HG03520 (cell line): ENCODE measurements at regions not wholly inside any gene's neighbourhood (a gene's known extent, or its start where the extent isn't known, plus 50 kb on each side); places are given as distances from the start of the nearest gene placed in this dataset.

ENCODE experiments used
- ATAC-seq: cut with Tn5 transposase; IDR thresholded peaks from one replicate; pipeline ENCODE4 v1.9.1; 2021; ENCODE audit warnings: mild to moderate bottlenecking, moderate library complexity; ENCODE audit not compliant: unreplicated experiment

DNA sequence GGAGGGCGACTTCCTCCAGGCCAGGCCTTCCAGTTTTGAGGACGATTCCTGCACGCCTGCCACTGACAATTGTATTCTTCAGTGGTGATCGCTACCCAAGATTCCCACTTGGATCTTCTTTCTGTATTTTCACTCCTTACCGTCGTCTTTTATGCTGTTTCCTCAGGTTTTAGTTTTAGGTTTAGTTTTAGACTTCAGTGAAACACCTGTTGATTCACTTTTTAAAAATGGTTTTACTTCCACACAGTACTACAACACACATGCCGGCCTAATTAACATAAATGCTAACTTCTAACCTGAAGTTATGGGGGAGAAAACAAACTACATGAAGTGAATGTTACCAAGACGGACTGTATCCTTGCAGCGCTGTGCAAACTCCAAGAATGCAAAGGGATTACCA is 530.6 kb upstream of the MGMT start:
- no peak for ATAC-seq

DNA sequence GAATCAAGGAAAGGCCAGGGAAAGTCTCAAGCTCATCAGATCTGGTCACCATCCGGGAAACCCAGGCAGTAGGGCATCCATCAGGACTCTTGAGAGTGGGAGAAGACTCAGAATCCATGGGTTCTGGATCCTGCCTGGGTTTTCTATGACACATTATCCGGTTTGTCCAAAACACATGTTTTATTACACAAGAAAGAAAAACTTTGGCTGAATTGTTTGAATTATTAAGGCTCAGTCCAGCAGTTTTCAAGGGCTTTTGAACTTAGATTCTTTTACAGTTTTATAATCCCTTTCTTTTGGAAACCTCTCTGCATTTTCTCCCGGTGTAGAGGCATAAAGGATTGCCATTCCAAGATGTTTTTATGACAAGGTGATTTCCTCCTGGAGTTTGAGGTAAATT is 528.5 kb upstream of the MGMT start:
- no peak for ATAC-seq

DNA sequence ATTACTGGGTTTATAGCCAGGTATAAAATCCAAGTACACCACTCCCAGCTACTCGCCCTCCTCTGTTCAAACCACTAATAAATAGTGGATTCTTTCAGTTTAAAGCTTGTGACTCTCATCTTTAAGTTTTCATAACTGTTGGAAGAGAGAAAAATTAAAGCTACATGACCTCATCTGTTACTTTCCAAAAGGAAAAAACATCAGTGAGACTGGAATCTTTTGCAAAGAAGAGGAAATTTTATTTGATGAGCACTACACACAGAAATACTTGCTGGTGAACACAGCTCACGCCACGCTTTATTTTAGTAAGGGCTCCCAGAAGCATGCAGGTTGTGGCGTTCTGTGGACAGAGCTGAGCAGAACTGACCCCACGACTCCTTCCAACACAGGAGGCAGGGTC is 527.0 kb upstream of the MGMT start:
- ATAC-seq, result no peak

DNA sequence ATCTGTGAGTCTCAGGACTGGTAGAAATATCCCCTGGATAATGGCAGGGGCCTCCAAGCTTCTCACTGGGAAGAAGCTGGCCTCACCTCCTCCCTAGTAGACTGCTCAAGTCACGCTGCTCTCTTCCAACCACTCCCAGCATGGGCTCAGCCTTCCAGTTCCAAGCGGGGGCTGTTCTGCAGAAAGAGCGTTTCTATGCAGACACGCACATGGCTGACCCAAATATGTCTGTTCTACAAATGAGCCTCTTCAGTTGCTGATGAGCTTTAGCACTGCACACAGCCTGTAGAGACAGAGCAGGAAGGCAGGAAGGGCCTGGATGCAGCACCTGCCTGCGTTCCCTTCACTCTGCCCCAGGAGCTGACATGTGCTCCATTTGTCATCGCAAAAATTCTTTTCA is 523.9 kb upstream of the MGMT start:
- no peak for ATAC-seq

DNA sequence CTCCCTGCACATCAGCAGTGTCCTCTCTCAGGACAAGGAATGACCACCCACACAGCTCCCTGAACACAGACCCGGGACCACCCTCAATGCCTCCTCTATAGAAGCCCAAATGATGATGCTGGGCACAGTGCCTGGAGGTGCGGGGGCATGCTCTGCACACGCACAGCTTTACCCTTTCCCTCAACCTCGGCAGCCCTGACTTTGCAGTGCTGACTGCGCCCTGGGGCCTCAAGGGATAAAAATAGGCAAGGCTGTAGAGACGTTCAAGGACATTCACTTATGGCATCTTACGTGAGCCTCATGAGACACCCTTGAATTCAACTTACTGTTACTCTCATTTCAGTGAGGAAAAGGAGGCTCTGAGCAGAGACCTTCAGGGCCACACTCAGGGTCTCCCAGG is 521.6 kb upstream of the MGMT start:
- ATAC-seq, result no peak

DNA sequence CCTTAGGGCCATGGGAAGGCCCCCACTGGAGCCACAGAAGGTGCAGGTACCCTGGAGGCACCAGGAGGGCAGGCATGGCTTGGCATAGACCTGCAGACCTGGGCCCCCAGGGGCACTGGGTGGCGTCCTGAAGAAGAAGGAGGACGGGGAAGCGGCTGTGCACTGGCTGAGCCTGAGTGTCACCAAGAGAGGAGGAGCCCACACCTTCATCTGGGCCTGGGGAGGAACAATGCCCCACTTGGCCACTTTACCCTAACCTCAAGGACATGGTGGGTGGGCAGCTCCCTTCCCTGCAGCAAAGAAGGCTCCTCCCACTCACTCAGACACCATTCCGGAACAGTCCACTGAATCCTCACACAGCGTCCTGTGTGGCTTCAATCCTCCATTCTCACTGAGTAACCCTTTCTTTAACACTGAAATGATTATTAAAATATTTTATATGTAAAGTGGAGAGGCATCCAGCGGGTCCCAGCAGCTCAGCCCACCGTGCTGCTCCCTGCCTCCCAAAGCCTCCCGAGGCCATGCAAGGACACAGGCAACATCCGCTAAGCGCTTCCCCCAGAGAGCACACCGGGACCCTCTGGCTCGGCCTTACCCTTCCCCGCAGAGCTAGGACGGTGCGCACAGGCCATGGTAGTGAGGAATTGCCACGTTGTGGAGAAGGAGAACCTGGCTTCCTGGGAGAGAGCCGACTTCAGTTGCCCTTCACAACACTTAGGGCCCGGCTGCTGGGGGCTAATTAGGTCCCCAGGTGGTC is 516.7 kb upstream of the MGMT start:
- no peak for ATAC-seq

DNA sequence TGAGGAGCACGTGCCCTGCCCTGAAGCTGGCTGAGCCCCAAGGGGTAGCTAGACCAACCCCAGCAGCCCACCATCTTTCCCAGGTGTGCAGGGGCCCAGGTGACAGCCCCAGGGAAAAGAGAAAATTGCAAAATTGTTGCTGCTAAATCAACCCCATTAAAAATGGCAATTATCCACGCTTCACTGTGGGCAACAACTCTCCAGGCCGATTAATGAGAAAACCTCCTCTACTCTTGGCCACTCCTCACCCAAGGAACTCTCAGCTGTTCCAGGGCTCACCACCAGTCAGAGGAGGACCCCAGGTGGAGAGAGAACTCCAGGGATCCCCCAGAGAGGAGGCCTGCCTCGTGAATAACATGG is 516.1 kb upstream of the MGMT start:
- no peak for ATAC-seq

DNA sequence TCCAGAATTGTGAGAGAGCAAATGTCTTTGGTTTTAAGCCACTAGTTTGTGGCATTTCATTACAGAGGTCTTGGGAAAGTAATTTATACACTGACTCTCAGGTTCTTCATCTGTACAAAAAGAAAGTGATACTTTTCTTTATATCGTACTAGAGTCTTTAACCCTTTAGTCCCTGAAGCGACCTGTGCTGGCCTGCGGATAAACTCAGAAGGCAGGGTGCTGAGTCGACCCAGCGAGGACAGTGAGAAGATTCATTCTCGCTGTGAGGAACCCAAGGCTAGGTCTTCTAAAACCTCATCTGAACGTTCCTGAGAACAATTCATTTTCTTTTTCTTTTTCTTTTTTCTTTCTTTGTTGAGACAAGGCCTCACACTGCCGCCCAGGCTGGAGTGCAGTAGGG is 514.2 kb upstream of the MGMT start:
- no peak for ATAC-seq

DNA sequence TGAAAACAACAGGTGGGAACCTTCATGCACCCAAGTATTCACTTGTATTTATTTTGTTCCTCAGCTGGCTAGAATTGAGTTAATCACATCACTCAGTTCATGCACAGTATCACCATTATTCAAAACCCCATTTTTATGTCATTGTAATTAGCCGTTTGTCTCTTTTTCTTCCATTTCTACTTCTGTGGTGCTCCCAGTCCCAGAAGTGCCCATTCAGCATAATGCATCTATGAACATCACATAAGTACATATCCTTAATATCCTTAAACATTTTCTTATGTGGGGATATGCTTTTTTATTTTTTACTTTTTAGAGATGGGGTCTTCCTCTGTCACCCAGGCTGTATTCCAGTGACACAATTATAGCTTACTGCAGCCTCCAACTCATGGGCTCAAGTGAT is 510.9 kb upstream of the MGMT start:
- ATAC-seq, result no peak

DNA sequence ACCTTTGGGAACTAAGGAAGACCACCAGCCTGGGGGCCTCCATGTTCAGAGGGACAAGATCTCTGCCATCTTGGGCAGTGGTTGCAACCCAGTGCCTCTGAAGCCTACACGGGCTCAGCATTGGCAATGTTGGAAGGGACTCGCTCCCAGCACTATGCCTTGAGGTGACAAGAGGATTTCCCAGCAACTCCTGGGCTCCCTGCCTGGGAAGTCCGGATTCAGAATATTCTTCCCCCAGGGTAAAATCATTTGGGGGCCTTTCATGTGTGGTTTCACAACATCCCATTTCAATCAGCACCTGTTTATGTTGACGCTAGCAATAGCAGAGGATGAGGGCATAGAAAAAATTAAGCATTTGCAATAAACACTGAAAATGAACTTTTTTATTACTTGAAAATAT is 509.8 kb upstream of the MGMT start:
- ATAC-seq, result no peak

DNA sequence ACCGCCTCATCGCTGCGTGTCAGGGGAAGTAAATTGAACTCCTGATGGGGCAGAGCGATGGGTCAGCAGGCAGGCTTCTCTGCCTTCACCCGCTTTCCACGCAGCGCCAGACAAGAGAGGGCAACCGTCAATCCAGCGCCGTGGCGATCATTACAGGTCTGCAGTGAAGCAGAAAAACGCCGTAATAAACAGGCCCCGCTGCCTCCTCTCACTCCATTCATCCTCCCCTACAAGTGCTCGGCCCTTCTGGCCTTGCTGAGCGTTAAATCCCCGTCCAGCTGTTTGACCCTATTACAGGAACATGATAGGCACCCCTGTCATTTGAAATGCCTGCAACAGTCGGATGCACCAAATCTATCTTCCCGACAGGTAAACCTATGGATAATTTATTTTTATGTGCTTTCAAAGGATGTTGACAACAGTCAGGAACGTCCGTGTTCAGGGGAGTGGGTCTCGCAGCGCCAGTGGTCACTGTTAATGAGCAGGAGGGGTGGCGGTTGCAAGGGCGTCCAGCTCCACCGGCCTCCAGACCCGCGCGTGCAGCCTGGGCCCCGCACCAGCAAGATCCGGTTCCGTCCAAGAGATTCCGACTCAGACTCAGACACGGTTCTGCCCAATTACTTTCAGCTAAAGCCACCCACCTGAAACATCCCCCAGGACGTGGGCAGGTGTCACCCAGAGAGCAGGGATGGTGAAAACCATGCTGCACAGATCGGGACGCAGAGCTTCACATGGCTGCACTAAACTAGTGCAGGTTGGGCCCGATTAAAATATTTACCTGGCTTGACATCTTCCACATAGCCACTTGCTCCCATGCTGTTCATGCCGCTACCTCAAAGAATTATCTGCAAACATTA is 508.0 kb upstream of the MGMT start:
- no peak for ATAC-seq

DNA sequence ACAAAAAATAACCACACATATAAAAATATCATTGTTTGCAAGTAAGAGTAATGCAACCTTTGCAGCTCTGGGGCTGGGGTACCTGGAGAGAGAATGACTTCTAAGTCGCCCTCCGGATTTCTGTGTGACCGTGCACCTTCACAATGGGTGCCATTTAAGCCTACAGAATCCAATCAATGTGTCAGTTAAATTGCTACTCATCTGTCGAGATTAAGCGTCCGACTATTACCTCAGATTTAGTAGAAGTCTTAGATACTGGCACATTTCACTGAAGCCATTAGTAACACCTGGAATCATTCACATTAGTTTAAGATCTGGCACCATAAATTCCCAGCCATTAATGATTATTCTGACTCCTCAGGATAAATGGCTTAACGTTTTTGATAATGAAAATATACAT is 507.3 kb upstream of the MGMT start:
- ATAC-seq, result no peak

DNA sequence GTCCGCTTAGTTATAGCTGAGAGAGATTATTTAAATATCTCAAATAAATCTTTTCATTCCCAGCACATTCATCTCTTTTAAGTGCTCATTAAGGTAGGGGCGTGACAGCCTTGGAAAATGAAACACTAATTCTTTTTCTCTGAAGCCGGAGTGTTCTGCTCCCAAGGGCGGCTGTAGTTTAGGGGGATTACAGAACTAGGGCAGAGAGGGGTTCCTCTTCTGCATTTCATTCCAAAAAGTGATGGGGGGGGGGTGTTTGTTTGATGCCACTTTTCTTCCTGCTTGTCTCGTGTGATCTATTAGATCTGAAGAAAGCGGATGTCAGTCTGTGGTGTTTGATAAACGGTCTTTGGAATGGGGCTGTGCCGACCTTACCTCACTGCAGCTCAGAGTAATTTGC is 506.5 kb upstream of the MGMT start:
- ATAC-seq, result no peak

DNA sequence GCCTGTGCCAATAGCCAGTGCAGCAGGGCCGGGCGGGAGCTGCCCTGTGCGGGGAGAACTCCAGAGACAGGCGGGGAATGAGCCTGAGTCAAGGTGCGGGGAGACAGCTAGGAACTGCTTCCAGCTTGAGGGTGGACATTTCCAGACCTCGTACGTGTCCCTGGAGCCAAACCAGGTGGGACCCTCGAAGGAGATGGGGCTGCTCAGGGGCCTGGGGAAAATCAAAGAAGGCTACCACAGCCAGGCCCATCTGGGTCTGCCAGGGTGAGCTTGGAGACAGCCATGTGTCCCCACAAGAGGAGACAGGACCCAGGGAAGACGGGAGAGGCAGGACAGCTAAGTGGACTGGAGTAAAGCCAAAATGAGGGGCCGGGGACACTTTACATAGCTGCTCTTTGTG is 504.9 kb upstream of the MGMT start:
- no peak for ATAC-seq

DNA sequence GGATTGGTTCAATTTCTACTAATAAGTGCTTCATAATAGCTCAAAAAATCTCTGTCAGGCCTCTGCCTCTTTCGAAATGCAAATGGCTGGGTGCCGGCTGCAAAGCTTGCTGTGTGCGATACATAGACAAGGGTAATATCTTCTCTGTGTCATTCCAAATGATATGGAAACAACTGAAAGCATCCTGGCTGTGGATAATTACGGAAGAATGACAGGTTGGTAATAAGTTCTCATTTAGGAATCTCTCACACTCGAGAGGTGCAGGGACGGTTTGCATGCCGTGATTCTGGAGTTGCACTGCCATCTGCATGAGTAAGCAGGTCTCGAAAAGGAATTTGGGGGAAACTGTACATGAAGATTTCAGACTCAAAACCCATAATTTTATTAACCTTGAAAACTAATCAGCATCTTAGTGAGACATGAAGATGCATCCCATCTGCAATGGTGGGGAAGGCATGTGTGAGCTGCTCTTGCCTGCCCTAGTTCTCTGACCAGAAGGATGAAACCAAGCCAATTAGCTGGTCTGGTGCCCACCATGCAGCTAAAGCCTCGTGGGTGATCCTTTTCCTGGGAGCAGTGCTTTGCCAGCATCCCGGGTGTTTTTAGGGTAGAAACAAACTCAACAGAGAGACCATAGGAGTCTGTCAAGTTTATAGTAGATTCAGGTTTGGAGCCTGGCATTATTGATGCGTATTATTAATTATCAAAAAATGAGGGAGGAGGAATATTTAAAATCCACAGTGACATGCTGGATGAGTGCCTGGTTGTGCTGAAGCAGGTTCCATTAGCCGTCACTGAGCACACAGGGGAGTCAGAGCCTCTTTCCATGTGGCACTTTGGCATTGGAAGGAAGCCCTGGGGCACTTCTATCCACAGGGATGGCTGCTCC is 503.6 kb upstream of the MGMT start:
- ATAC-seq, result no peak

DNA sequence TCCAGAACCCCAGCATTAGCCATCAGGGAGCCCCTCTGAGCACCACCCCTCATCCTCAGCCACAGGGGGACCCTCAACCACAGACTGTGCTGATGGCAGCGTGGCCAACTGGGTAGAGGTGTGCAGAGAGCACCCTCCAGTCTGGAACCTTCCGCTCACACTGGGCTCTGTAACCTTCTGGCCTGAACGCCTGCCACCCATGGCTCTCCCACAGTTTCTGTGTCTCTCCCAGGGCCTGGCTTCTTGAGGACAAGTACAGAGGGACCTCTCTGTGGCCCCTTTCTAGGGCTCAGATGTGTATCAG is 503.0 kb upstream of the MGMT start:
- ATAC-seq, result no peak

DNA sequence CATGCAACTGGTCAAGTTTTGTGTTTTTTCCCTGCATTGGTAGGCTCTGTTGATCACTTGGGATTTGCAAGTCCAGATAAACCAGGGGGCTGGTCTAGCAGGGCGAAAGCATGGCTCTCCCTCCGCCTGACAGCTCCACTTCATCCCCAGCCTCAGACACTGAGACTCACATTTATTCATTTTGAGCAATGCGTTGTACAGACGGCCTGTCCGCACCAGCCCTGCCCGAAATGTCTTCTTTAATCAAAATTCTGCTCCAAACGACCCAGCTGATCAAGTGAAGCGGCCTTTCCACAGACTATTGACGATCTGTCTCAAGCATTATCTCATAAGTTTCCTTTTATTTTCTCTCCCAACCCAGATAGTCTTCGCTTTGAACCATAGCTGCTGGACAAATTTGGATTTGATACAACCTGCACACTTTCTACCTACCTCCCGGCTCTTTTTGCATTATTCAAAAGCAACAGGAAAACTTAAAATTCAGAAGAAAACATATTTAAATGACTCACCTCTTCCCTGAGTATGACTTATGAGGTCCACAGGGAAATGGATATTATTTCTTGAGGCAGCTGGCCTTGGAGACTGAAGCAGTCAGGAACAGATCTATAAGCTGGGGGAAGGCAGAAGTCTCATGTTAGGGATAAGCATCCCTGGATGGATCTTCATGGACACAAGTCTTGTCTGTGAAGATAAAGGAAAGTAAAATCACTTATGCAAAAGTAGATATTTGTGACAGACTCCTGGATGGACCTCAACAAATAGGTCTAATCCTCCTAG is 498.9 kb upstream of the MGMT start:
- ATAC-seq, result no peak

DNA sequence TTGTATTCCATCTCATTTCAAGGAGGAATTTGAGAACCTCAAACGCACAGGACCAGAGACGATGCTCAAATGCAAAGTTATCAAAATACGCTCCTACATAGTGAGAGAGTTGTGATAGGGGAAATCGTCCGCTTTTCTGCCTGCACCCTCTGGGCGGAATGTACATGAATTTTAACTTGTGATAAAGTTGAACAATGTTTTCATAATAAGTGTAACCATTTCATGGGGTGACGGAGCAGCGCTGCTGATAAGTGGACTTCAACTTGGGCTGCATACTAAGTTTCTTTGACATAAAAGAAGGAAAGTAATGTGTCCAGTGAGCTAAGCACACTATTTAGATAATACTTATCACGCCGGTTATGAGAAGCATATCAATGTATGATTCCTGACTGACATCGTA is 497.5 kb upstream of the MGMT start:
- no peak for ATAC-seq

DNA sequence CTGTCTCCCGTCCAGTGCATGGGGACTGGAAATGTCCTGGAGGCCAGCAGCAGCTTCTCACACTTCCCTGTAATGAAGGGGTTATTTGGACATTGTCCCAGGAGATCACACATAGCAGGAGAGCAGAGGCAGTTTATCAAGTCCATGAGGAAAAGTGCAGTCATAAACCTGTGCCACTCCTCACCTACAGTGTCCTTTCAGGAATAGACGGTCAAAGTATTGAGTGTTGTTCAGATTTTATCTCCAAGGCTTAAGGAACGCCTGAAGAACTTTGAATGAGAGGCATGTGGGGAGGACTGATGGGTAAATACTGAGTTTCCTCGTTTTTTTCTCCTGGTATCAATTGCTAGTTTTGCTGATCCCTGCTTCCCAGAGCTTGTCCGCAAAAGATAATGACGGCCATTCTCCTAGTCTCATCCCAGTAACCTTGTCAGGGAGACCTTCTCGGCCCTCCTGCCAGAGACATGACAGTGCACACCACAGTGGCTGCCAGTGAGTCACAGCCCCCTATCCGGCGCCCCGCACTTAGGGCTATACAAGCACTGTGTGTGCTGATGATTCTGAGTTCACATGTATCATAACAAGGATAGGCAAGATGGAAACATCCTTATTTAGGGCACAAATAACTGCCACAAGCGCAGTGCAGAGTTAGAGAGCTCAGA is 495.5 kb upstream of the MGMT start:
- ATAC-seq, result no peak

DNA sequence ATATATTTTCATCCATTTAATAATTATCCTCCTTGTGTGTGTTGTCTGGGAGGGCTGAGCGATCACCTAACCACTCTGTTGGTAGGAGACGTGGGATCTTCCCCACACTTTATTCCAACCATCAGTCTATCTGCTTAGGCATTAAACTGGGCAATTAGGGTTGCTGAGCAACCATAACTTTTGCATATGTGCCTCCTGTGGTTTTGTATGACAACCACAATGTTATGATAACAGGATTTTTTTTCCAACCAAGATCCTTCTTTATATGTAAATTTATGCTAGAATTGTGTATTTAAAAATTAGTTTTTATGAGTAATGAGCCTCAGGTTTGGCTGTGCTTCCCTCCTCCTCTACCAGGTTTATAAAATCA is 495.0 kb upstream of the MGMT start:
- no peak for ATAC-seq

DNA sequence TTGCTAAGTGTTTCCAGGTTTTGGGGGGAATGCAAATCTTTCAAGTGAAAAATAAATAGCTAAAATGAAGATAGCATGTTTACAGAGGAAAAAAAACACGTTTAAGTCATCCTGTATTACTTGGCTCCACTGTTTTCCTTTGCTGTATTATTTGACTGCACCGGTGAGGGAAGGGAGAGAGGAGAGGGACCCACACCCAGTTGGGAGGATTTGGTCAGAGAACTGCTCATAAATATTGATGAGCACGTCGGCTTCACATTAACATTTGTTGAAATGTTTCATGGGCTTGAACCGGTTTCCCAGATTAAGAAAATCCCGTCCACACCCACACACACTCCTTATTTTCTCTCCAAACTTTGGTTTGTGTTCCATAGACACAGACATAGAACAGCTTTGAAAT is 493.8 kb upstream of the MGMT start:
- no peak for ATAC-seq
